Cardiac muscle cell (in vitro differentiated cells and primary cell): ENCODE measurements at regions not wholly inside any gene's neighbourhood (a gene's known extent, or its start where the extent isn't known, plus 50 kb on each side); places are given as distances from the start of the nearest gene placed in this dataset.
A peak's percentile ranks its signal among the peaks of the same experiment; 100 is the strongest.

ENCODE experiments used
- DNase-seq, 2 donors: peaks; one replicate each; pipeline versions ENCODE4 v3.0.0 to v3.0.0-alpha.2; 2010 to 2017; ENCODE audit warnings: low read depth in 1 of 2, low spot score in 1 of 2
- H3K27ac ChIP-seq: fragments of 200-600 bp; sonication (generic); 2 replicates; pipeline ENCODE4 v1.5.1; 2016
- H3K27me3 ChIP-seq: fragments of 200-600 bp; sonication (generic); 2 replicates; pipeline ENCODE4 v1.6.0; 2016; ENCODE audit warnings: control low read depth
- H3K36me3 ChIP-seq: fragments of 200-600 bp; sonication (generic); 2 replicates; pipeline ENCODE4 v1.5.1; 2016; ENCODE audit warnings: control low read depth
- H3K4me1 ChIP-seq: fragments of 200-600 bp; sonication (generic); 2 replicates; pipeline ENCODE4 v1.8.1; 2017; ENCODE audit warnings: low read depth, mild to moderate bottlenecking, mixed run types
- H3K4me3 ChIP-seq: fragments of 200-600 bp; sonication (generic); 2 replicates; pipeline ENCODE4 v1.5.1; 2016; ENCODE audit warnings: mild to moderate bottlenecking
- H3K9me3 ChIP-seq: fragments of 200-600 bp; sonication (generic); 2 replicates; pipeline ENCODE4 v1.5.1; 2017; ENCODE audit warnings: low read depth, mild to moderate bottlenecking, control low read depth
- TF ChIP-seq, protein P1 (sequence below): IDR thresholded peaks from 2 replicates; pipeline ENCODE4 v1.5.1; 2012; ENCODE audit warnings: low read depth, mild to moderate bottlenecking, low read length

DNA sequence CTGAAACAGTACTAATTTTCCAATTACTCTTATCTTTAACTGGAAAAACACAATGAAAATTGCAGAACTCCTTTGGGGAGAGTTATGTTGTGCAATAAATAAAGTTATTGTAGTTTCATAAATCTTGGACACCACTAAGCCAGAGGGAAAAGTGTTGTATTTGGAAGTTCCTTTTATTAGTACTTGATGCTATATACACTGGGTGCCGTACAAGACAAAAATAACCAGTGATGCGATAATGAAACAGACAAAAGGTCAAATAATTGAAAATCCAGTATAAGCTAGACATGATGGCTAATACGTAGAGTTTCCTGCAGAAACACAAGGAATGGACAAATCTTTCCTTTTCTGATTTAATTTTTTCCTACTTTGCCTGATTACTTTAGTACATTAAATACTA is 541.1 kb downstream of the ETS1 start:
- no peaks in the 10 kb centered on the region for H3K36me3 ChIP-seq
- H3K27me3 ChIP-seq: no peaks in the 10 kb centered on the region
- H3K27ac ChIP-seq: no peak overlapping the region
- H3K4me3 ChIP-seq: no peak overlapping the region
- TF ChIP-seq, protein P1, sequence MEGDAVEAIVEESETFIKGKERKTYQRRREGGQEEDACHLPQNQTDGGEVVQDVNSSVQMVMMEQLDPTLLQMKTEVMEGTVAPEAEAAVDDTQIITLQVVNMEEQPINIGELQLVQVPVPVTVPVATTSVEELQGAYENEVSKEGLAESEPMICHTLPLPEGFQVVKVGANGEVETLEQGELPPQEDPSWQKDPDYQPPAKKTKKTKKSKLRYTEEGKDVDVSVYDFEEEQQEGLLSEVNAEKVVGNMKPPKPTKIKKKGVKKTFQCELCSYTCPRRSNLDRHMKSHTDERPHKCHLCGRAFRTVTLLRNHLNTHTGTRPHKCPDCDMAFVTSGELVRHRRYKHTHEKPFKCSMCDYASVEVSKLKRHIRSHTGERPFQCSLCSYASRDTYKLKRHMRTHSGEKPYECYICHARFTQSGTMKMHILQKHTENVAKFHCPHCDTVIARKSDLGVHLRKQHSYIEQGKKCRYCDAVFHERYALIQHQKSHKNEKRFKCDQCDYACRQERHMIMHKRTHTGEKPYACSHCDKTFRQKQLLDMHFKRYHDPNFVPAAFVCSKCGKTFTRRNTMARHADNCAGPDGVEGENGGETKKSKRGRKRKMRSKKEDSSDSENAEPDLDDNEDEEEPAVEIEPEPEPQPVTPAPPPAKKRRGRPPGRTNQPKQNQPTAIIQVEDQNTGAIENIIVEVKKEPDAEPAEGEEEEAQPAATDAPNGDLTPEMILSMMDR: no peak
- no peak for DNase-seq
- H3K9me3 ChIP-seq: no peaks in the 10 kb centered on the region
- H3K4me1 ChIP-seq: no peaks in the 10 kb centered on the region

DNA sequence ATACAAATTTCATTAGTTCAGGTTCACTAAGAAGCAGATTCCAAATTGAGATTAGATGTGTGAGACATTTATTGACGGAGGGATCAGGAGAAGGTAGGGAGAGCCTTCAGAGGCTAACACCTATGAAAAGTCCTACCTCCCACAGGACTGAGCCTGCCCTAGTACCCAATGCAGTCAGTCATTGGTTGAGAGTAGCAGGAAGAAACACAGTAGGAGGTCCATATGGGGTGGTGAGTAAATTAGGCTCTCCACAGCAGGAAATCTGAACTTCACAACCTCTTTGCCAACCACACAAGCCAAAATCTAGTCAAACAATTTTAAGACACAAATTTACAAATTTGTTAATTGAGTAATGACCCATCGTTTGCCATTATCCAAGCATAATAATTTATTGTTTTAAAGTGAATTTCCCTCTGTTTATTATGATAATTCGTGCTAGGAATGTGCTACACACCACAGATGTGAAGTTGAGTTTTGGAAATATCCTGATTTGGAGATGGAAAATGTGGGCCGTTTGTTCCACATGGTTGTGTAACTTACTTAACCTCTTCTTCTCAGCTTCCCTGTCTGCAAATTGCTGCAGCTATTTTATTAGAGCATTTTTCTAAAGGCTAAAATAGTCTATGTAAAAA is 542.1 kb downstream of the ETS1 start:
- DNase-seq: no peak
- no peak overlapping the region for H3K4me3 ChIP-seq
- TF ChIP-seq, protein P1: no peak

DNA sequence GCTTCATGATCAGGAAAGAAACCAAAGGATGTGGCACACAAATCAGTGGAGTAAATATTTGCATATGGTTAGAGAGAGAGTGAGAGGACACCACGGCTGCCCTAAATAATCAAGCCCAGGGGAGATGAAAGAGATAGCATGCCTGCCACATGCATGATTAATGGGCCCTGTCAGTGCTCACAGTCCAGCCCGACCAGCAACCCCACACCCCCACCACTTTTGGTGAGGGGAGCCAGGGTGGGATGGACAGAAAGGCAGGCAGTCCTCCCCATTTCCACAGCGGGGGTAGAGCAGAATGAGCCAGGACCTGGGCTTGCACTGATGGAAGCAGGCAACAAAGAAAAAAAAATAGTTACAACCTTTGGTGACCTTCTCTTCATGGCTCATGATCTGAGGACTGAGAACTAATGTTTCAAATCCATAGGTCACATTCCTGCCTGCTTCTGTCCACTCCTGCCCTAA is 545.0 kb downstream of the ETS1 start:
- Histone ChIP-seq H3K36me3 (no peaks in the 10 kb centered on the region), H3K4me1 (no peaks in the 10 kb centered on the region), H3K27me3 (no peaks in the 10 kb centered on the region), H3K27ac (no peak overlapping the region), H3K4me3 (no peak overlapping the region), H3K9me3 (no peaks in the 10 kb centered on the region)
- peak in 1 of 2 donors; percentile 7 for DNase-seq
- TF ChIP-seq, protein P1: no peak

More for the DNA sequence above, 542.1 kb downstream of the ETS1 start:
- H3K9me3 ChIP-seq: no peaks in the 10 kb centered on the region
- H3K27ac ChIP-seq: no peak overlapping the region
- no peaks in the 10 kb centered on the region for H3K36me3 ChIP-seq
- no peaks in the 10 kb centered on the region for H3K27me3 ChIP-seq
- no peaks in the 10 kb centered on the region for H3K4me1 ChIP-seq

DNA sequence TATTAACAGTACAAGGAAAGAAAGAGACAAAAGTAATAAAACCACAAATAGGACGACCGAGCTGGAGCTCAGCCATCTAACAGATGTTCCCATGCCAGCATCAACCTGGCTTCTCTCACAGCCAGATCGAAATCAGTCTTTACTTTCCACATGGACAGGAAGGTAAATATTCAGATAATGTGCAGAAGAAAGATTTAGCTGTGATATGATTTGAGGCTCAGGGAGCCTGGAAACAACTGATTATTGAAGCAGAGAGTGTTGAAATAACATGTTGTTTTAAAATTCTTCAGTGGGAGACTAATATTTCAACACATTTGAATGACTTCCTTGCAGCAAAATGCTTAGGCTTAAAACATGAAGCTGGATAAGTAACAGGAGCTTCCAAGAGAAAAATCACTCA is 546.8 kb downstream of the ETS1 start:
- Histone ChIP-seq H3K27me3 (no peaks in the 10 kb centered on the region), H3K27ac (no peak overlapping the region)
- TF ChIP-seq, protein P1: no peak

DNA sequence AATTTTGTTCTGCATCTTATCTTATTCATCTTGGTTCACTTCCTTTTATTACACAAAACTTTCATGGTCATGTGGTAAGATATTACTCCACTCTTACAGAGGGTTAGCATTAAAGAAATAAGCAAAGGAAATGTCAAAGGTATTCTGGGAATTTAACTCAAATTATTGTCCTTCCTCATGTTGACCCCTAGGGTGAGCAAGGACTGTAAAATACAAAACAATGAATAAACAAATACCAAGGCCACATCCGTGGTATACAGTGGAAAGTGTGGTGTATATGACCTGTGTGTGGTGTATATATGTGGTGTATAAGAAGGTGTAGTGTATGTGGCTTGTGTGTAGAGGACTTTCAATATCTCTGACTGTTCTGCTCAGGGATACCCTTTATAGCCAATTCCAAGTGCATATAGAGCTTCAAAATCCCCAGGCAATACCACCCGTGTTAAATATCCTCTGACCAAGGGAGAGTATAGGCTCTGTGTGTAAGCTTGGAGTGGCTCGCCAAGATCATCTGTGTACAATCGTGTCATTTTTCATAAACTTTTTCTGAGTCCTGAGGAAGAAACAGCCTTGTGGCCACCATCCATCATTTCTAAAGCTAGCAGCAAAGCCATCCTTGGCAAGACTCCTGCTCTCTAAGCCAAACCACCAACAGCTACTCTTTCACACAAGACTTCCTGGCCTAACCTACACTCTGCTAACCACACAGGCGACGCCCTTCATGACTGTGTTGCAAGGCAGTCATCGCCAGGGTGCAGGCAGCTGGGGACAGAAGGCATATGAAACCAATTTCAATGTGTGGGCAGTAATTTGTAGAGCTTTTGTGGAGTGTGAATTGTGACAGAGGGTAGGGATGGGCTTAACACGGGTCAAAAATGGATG is 548.0 kb downstream of the ETS1 start:
- Histone ChIP-seq H3K27me3 (no peaks in the 10 kb centered on the region), H3K4me1 (no peaks in the 10 kb centered on the region), H3K27ac (no peak overlapping the region), H3K4me3 (no peak overlapping the region), H3K9me3 (no peaks in the 10 kb centered on the region), H3K36me3 (no peaks in the 10 kb centered on the region)
- TF ChIP-seq, protein P1: peak; percentile 24
- DNase-seq: peak in 1 of 2 donors; percentile 90

More for the DNA sequence above, 546.8 kb downstream of the ETS1 start:
- H3K36me3 ChIP-seq: no peaks in the 10 kb centered on the region
- H3K4me1 ChIP-seq: no peaks in the 10 kb centered on the region
- H3K9me3 ChIP-seq: no peaks in the 10 kb centered on the region
- no peak overlapping the region for H3K4me3 ChIP-seq
- peak in 1 of 2 donors; percentile 69 for DNase-seq
